GM18861 (cell line): ENCODE measurements at regions not wholly inside any gene's neighbourhood (a gene's known extent, or its start where the extent isn't known, plus 50 kb on each side); places are given as distances from the start of the nearest gene placed in this dataset.

ENCODE experiments used
- ATAC-seq: cut with Tn5 transposase; IDR thresholded peaks from one replicate; pipeline ENCODE4 v1.9.1; 2021; ENCODE audit not compliant: unreplicated experiment

- ATAC-seq: no peak
Observed at GRCh38 chrX:96311366-96311765, 373.3 kb upstream of the DIAPH2 start.

DNA sequence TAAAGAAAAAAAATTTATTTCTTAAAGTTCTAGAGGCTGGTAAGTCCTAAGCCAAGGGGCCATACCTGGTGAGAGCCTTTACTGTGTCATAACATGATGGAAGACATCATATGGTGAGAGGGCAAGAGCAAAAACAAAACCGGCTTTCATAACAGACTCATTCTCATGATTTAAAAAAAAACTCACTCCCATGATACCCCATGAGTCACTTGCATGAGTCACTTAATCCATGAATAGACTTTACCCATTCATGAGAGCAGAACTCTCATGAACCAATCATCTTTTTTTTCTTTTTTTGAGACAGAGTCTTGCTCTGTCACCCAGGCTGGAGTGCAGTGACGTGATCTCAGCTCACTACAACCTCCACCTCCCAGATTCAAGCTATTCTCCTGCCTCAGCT, 369.7 kb upstream of the DIAPH2 start:
- no peak for ATAC-seq

- ATAC-seq: no peak
Observed at GRCh38 chrX:96361844-96362243, 322.8 kb upstream of the DIAPH2 start.

DNA sequence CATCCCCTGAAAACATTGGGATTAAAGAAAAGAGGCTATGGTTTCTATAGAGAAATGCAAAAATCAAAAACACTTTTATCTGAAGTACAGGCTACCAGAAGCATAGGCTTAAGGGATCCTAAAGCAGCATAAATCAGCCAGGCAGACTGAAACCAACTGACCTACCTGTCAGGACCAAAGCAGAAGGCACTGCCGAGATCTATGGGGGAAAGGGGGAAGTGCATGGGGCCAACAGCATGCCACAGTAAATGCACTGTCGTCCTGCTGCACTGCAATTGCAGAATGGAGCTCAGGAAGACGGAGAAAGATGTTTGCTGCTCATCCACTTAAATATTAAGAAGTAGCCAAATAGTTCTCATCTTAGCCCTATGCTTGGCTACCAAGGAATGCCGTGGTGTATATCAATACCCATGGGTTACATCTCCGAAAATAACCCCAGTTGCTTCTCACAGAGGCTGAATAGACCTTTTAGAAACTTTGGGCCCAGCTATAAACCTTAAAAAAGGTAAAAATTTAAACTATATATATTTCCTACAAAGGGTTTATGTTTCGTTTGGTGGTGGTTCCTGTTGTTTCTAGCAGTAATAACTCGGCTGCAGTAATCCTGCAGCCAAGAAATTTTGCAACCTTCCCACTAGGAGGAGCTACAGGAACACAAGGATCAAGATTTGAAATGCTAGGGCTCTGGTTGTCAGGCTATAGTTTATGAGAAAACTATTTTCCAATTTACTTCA, 312.2 kb upstream of the DIAPH2 start:
- ATAC-seq: no peak

GRCh38 chrX:96373047-96373355, 311.6 kb upstream of the DIAPH2 start:
- no peak for ATAC-seq

GRCh38 chrX:96376266-96376665, 308.4 kb upstream of the DIAPH2 start:
- no peak for ATAC-seq

GRCh38 chrX:96379951-96380350, 304.7 kb upstream of the DIAPH2 start:
- ATAC-seq: no peak

- no peak for ATAC-seq
Observed at GRCh38 chrX:96382018-96382417, 302.6 kb upstream of the DIAPH2 start.

DNA sequence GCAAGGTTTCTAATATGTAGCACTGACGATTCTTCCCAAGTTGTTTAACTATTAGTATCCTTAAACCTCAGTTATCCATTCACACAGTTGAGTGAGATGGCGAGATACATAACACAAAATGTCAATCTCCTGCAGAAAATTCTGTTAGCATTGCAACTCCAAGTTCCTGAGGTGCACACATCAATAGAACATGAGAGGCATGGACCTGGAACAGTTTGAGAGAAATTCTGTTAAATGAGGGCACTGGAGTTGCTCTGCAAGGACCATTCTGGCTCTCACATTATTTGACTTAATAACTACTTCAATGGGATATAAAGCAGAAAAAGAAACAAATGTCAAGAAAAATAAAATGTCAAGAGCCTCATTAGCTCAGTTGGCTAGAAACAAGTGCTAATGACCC, 301.2 kb upstream of the DIAPH2 start:
- ATAC-seq: no peak

DNA sequence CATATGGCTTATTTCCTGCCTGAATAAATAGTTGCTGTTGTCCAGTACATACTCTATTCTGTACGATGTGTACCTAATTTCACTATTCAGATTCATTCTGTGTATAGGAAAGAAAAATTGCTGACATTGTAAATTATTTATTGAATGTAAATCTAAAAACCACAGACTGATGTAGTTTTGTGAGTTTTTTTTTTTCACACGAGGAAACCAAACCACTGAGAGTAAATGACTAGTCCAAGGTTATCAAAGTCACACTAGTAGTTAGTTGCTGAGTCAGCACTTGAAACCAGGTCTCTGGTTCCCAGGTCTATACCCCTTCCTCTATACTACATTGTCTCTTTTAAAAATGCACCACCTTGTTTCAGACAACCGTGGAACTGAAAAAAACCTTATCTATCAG, 298.3 kb upstream of the DIAPH2 start:
- ATAC-seq: no peak

DNA sequence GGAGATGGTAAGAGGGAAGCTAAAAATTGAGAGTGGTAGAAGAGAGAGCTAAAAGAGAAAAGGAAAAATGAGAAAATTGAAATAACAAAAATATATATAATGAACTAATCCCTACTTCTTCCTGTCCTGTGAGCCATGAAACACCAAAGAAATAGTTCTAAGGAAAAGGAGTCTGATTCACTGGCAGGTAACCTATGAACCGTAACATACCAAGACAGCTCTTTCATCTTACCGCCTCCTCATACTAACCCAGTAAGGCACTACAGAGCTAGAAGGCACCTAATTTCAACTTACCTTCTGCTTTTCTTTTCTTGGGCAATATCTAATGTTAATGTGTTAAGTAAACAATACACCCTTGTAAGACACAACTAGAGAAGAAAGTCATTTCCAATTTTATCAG, 297.7 kb upstream of the DIAPH2 start:
- no peak for ATAC-seq

DNA sequence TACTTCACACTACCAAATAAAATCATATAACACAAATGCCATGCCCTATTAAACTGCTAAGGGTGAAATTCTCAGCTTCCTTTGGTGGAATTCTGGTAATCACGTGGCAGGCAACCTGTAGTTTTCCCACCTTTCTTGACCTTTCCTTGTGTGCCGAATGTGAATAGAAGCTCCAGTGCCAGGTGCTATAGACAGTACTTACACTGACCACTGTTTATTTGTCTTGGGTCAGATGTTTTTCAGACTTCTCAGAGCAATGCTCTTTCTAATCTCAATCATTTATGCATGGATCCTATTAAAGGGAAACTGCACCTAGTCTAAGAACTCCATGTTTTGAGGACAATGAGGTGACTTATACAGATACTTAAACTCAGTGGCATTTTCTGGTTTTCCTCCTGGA, 296.8 kb upstream of the DIAPH2 start:
- no peak for ATAC-seq

- ATAC-seq: no peak
Observed at GRCh38 chrX:96389281-96390047, 295.2 kb upstream of the DIAPH2 start.

- no peak for ATAC-seq
Observed at GRCh38 chrX:96394598-96394997, 290.0 kb upstream of the DIAPH2 start.

DNA sequence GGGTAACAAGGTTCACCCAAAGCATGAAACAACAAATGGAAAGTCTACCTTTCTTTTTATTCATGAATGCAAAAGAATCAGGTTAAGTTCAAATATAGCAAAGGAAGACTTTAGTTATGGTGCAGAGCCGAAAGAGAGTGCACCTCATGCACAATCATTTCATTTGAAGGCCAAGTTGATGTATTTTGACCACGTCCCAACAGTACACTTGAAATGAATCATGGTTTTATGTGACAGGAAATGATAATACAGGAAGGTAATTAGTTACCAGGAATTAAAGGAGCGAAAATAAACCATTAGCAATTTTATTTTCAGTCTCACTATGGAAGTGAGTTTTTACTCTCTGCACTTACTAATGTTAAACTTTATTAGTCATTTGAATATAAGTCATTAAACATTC, 281.2 kb upstream of the DIAPH2 start:
- no peak for ATAC-seq

- ATAC-seq: no peak
Observed at GRCh38 chrX:96405842-96406241, 278.8 kb upstream of the DIAPH2 start.

- ATAC-seq: no peak
Observed at GRCh38 chrX:96407072-96407471, 277.6 kb upstream of the DIAPH2 start.

DNA sequence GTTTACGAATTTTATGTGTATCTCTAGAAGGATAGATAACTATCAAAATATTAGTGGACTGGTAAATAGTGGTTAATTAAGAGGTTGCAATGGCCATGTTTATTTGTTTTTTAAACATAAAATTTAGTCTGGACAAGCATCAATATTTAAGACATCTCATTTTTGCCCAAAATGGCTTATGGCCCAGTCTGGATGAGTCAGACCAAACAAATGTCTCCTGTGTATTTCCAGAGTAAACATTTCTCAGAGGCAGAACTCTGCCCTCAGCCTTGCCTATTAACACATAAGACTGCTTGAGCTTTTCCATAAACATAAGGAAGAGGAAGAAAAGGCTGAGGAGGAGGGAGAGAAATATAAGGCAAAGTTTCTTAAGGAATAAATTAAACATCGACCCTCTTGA, 277.1 kb upstream of the DIAPH2 start:
- ATAC-seq: no peak

DNA sequence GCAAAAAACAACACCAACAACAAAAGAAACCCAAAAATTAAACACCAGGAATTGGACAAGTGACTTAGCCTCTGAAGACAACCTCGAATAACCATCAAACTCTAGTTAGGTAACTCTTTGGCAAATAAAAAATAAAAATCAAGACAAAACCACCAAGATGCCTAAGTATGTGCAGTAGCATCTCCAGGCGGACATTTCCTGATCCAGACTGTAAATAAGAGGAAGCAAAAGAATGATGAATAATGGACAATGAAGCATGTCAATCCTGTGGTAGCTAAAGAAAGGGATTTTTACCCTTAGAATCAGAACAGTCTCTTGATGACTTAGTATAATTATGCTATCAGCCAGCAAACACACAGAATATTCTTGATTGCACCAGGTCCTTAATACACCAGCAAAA, 276.7 kb upstream of the DIAPH2 start:
- ATAC-seq: no peak

DNA sequence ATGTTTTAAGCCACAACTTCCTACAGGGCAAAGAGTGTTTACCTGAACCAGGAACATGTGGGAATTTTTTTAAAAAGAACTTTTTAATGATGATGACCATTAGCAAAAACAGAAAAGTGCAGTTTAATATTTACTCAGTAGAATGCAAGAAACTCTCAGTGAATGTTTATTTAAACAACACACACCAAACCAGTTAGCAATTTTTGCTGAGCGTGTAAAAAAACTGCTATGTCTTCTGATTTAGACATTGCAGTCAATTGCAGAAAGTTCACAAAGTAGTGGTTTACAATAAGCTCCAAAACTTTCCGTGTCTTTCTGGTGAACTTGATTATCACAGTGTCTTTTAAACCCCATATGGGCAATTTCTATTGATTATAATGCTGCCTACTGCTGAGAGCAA, 273.7 kb upstream of the DIAPH2 start:
- ATAC-seq: no peak

- no peak for ATAC-seq
Observed at GRCh38 chrX:96417695-96418094, 266.9 kb upstream of the DIAPH2 start.

GRCh38 chrX:96424007-96424406, 260.6 kb upstream of the DIAPH2 start:
- ATAC-seq: no peak

GRCh38 chrX:96425200-96425599, 259.4 kb upstream of the DIAPH2 start:
- ATAC-seq: no peak
